NCI-H82 (cell line): ENCODE measurements at regions not wholly inside any gene's neighbourhood (a gene's known extent, or its start where the extent isn't known, plus 50 kb on each side); places are given as distances from the start of the nearest gene placed in this dataset.
A peak's percentile ranks its signal among the peaks of the same experiment; 100 is the strongest.

Source experiments
- DNase-seq: peaks from one replicate; lab custom pipeline; 2025; lab: John Stamatoyannopoulos, UW

DNA sequence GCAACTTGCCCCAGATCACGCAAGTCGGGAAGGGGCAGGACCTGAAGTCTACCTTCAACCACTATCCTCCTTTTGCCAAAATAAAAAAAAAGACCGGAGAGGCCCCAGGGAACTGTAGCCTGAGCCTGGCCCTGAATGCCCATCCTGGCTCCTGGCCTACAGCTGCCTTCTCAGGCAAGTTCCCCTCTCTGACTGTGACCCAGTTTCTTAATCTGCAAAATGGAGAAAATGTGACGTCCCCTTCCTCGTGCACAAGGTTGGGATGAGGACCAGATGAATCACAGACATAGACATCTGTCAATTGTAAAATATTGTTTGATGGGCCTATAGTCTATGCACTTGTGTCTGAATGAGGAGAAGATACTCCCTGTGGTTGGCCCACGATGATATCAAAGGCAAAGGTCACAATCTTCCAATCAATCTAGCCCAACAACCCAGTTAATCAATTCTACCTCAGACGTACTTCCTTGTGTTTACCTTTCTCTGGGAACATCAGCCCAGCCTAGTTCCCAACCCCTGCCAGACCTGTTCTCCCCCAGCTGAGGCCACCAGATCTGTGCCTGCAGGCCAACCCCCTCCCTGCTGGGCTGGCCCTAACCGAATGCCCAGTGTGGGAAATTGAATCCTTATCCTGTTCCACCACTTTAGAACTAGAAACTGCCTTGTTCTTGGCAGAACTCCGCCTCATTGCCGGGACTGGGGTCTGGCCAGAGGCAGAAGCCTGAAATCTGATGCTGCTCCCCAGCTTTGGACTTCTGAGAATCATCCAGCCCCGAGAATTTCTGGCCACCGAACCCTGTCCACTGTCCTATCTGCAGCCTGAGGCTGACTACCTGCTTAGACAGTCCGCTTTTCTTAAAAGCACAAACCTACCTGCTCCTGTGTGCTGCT, 101.8 kb upstream of the LIPC start:
- no peak for DNase-seq

DNA sequence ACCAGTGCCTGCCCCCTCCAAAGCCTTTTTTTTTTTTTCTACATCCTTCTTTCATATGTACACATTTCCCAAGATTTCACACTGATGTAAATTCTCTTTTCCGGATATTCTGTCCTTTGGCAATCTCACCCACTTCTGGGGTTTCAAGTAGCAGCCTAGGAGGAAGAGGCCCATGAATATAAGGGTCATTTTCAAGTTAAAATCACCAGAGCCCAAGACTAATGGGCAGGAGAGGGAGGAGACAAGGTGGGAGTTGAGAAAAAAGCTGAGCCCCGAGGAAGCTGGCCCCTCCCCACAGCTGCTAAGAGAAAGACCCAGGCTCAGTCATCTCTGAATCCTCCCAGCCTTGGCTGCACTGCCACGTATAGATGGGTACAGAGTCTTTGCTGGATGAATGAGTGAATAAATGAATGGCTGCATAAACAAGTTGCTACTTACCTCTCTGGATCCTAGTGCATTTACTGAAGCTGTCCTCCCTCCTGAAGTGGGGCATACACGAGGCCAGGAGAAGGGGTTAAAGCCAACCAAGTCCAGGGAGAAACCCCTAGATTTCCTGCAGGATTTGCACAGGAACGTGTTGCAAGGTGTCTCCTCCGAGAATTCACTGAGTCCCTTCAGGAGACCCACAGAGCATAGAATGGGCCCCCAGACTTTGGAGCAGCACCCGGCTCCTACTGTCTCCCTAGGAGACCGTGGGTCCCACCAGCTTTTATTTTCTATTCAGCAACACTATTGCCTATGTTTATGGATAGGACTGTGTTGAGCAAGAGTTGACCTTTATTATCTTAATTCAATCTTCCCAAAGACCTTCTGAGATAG, 100.8 kb upstream of the LIPC start:
- DNase-seq, result no peak

DNA sequence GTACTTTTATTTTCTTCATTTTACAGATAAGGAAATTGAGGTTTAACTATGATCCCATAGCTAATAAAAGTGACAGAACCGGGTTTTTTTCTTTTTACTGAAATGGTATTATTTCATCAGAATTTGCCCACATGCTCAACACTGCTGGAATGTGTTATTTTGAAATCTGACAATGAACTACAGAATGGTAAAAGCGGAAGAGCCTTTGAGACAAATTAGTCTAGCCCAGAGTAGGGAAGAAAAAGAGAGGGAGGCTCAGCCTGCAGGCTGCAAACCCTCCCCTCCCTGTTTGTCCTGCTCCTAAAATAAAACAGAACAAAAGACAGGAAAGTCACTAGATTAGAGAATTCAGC, 100.3 kb upstream of the LIPC start:
- DNase-seq, result no peak

DNA sequence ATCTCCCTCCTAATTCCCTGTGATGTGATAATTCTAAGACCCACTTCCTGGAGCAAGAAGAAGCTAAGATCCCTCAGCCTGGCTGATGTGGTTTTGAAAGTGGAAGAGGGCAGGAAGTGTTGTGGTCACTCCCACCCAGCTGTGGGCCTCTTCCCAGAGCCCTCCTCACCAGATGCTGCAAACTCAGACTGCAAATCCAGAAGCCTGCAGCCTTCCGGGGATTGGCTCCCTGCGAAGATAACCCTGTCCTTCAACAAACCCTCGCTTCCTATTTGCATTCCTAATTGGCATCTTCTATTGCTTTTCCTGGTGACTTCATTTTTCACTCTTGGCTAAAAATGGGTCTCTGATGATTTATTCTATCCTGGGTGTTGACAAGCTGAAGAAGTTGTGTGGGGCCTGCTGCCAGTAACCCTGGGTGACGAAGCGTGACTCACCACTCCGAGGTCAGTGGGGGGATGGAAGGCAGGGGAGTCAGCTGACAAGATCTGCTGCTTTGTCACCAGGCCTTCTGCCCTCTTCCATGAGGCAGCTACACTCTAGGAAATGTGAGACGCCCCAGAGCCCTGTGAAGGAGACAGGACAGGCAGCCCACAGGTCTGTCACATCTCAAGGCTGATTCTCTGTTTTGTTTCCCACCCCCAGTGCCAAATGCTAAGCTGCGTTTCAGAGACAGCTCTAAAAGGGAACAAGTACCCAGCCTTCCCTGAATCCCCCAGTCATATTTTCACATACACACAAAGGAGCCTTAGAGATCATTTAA, 99.7 kb upstream of the LIPC start:
- peak; percentile 90 for DNase-seq

DNA sequence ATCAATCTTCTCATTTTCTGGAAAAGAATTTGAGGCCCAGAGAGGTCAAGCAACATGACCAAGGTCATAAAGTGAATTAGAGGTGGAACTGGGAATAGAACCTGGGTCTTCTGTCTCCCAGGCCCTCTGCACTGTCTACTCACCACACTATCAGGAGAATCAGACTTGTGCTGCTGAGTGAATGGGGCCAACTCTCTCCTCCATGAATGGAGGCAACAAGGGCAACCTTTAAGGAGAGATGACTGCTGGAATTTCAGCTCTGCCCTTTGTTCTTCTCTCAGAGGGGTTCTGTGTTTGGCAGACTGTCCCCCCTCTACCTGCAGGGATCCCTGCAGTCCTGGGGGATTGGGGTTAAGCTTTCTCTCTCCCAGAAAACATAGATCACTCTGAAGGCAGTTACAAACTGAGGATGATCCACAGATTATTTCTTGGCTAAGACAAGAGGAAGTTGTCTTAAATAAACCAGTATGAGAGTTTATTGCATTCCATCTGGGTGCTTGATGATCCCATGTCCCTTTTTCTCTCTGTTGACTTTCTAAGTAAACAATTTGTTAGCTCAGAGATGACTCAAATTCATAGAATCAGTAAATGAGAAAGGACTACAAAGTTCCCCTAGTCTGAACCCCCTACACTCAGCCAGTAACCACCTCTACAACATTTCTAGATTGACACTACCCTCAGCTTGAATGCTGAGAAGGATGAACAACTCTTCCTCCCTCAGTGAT, 99.0 kb upstream of the LIPC start:
- DNase-seq, result no peak

DNA sequence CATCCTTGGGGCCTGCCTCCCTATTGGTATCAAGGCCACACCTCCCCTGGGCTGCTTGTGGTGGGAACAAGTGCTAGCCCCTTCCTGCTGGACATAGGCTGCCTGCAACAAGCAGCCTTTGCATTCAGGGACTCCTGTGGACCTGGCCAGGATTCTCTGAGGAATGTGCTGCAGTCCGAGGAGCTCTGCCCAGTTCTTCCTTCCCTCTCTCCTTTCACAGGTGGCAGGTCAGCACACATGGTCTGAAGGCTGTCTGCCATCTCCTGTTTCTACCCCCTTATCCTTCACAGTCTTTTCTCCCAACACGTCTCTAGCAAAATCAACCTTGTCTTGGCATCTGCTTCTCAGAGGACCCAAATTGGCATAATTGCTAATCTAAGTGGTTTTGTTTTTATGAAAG, 97.0 kb upstream of the LIPC start:
- DNase-seq, result no peak

DNA sequence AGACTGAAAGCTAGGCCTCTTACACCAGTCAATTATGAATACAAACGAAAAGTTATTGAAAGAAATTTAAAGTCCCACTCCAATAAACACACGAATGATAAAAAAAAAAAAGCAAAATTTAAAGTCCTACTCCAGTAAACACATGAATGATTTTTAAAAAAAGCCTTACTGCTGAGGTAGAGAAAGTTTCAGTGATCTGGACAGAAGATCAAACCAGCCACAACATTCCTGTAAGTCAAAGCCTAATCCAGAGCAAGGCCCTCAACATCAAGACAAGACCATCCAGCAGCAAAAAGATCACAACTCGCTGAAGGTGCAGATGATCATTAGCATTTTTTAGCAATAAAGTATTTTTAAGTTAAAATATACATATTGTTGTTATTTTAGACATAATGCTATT, 95.6 kb upstream of the LIPC start:
- no peak for DNase-seq

DNA sequence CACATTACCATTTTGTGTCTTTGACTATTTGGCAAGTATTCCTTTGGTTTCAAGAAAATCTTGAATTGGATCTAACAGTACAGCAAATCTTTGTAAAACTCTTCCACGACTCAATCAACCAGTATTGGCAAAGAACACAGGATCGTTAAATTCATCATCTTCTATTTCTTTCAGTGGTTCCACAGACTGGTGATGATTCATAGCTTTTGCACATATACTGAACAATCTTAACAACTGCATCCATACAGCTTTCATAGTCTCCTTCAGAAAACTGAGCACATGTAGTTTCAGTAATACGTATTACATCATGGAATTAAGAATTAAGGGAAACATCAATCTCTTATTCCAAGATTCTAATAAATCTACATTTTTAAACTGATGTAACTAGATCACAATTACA, 91.6 kb upstream of the LIPC start:
- no peak for DNase-seq

DNA sequence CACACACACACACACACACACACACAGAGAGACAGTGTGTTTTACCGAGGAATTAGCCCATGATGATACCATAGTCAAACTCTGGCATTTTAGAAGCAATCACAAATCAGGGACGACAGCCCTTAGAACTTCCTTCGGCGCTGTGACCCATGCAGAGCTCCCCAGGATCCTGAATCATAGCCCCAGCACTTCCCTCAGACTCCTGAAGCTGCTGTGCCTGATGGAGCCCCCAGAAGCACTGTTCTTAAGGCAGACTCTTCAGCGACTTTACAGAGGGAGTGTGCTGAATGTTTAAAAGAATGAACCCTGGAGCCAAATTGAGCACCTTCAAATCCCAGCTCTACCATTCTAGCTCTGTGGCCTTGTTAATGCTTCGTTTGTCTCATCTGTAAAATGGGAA, 89.3 kb upstream of the LIPC start:
- no peak for DNase-seq

DNA sequence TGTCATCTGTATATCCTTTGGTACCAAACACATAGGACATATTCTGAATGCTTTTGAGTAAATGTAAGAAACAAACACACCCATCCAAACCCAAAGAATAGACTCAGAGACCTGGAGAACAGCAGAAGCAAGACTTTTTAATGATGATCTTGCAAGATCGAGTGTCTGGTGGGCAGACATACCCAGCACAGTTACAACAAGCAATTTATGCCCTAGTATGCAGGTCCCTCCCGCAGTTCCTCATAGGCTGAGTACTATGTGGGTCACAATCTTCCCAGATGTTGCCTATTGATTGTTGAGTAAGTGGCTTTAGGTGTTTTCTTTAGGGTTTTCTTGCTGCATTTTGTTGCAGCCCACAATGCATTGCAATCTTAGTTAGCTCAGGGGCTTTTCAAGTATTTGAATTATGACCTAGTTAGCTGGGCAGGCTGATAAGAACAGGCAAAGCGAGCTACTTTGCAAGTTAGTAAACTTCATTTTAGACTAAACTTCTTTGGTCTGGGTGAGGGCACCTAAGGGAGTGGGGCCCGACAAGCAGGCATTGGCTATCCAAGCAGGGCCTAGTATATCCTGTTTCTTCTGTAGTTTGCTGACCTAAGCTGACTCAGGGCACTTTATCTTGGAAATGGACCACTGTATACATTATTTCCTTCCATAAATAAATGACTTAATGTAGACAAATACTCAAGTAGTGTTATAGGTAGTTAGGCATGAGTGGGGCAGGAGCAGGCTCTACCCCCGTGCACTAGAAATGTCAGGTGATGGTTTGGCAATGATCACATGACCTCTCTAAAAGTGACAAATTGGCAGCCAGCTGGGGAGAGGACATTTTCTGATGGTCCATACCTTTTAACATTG, 87.3 kb upstream of the LIPC start:
- no peak for DNase-seq

DNA sequence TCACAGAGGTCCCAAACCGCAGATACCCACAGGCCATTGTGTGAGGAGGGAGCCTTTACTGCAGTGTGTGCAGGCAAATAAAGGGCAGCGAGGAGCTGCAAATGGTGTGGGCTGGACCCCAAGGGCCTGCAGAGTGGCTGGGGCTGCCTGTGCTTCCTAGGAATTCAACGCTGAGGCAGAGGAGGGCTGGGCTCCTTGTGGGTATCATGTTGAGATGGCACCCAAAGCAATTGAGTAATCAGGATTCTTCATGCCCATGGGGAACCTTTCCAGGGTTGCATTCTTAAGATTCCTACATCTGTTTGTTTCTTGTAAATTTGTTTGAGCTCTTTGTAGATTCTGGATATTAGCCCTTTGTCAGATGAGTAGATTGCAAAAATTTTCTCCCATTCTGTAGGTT, 85.4 kb upstream of the LIPC start:
- no peak for DNase-seq

DNA sequence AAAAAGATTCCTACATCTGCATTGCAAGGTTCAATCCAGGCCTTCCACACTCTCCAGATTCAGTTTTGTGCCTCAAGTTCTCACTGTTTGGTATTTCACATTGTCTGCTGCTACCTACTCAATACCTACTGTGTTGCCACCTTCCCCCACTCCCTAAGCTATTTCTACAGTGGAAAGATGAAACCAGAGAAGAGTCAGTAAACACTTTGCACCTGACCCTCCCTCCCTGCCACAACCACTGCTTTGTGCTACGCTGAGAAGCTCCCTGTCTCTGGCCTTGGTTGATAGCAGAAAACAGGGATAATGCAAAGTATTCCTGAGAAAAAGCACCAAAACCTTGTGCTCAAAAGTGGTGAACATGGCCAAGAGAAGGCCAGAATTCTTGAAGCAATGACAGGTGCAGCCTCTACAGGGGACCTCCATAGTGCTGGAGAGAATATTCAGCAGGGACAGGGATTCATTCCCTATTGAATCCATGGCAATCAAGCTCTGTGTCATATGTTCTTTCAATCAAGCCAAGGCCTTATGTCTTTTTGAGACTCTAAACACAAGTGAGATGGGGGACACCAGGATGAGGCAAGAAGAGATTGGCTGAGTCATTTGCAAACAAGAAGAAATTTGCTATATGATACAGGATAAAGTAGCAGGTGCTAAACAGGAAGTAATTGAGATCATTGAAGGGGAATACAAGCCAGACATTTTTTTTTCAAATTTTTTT, 83.5 kb upstream of the LIPC start:
- DNase-seq, result no peak

DNA sequence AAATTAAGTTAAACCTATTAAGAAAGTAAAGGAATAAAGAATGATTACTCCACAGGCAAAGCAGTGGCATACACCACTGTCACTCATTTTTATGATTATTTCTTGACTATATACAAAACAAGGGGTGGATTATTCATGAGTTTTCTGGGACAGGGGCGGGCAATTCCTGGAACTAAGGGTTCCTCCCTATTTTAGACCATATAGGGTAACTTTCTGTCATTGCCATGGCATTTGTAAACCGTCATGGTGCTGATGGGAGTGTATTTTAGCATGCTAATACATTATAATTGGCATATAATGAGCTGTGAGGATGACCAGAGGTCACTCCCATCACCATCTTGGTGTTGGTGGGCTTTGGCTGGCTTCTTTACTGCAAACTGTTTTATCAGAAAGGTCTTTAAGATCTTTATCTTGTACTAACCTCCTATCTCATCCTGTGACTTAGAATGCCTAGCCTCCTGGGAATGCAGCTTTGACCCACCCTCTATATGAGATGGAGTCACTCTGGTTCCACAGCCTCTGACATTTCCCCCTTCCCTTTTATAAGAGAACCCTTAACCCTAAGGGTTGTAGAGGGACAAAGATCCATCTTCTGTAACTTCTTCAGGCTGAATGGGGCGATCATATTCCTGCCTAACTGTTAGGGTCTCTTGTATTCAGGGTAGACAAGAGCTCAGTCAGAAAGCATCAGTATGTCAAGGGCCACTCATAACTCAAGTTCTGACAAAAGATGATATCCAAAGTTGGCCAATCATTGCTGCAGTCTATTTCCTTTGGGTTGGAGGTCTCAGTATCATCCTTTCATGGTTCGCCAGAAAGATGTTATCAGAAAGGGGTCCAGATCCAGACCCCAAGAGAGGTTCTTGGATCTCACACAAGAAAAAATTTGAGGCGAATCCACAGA, 79.5 kb upstream of the LIPC start:
- DNase-seq, result no peak

DNA sequence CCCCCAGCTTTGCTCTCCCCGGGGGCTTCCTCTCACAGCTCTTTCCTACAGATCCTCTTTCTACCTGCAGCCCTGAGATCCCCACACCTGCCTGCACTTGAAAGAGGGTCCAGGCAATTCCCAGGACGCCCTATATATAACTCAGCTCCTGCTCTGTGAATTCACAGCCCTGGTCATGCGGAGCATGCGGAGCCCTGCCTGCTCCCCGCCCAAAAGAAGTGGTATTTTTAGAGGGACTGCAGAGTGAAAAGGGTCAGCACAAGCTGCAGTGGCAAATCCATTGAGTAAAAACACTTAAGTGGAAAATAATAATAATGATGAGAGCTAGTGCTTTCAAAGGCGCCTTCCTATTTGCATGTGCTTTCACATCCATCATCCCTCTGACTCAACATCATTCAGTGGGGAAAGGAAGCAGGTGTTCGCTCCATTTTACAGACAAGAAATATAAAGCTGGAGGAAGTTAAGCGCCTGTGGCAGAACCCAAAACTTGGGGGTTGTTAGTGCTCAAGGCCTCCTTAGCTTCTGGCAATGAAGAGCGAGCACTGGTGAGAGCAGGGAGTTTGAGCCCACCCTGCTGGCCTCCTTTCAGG, 76.3 kb upstream of the LIPC start:
- DNase-seq, result no peak

DNA sequence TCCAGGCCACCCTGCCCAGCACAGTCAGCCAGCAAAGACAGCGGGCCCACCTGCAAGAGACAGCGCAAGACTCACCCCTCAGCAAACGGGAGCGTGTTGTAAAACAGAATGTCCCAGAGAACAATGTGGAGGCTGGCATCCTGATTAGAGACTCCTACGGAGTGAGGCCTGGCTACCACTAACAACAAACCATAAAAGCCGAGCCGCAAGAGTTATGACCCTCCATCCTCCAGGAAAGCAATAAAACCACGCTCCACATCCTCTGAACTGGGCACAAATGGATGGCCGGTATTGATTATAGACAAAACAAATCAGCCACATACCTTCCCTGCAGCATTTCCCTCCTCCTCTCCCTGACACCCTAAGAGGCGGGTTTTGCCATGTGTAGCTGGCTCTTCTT, 75.8 kb upstream of the LIPC start:
- DNase-seq, result no peak

DNA sequence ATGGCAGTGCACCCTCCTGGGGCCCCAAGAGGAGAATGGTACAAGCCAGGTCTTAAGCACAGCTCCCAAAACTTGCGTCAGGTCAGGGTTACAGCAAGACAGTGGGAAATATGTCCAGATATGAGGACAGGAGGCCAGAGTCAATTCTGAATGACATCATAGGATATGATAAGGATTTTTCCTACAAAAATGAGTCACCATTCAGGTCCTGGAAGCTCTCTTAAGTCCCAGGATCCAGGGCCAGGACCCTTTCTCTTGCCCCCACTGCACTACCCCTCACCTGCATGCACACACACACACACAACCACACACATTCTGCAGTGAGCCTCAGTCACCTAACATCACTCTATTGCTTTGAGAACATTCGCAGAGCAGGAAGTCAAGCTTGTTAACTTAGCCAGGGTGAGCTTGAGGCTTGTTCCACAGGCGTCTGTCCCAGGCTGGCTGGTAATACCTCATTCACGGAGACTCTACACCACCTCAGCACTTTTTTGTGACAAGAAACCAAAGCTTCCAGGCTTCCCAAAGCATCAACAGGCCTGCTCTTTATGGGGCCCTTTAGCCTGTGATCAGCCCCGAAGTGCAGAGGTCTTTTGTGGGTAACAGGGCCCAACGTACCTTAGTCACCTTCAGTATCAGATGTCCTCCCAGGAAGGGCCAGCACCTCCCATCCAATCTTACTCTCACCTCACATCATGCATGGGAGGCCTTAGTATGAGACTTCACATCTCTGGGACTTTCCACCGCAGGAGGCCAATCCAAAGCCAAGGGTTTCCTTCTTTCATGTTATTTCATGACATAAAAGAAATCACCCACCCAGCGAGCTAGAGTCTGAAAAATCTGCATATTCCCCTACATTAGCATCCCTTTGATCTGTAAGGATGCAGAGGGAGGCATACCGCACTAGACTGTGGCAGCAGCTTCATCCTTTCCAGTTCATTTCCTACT, 74.0 kb upstream of the LIPC start:
- DNase-seq, result no peak

DNA sequence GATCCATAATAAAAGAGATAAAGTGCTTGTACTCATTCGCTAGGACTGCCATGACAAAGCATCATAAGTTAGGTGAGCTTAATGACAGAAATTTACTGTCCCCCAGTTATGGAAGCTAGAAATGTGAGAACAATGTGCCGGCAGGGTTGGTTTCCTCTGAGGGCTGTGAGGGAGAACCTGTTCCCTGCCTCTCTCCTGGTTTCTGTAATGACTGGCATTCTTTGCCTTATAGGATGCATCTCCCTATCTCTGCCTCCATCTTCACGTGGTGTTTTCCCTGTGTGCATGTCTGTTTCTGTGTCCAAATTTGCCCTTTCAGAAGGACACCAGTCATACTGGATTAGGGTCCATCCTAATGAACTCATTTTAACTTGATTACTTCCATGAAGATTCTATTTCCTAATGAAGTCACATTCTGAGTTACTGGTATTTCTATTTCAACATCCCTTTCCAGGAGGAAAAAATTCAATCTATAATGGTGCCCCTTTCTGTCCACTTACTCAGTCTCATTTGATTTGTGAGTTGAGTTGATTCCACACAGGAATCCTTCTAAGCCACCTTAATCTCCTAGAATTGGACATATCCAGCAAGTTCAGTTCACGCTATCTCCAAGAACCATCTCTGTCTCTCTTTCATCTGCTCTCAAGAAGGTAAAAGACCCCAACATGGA, 71.2 kb upstream of the LIPC start:
- no peak for DNase-seq
